ENCODE measurements at regions not wholly inside any gene's neighbourhood (a gene's known extent, or its start where the extent isn't known, plus 50 kb on each side); places are given as distances from the start of the nearest gene placed in this dataset.

- TF ChIP-seq EZH2 (IDR thresholded peaks at IDR 0.05; ENCODE audit: insufficient read depth, poor library complexity, severe bottlenecking) (no peak), EZH2phosphoT487 (IDR thresholded peaks at IDR 0.05; ENCODE audit: insufficient read depth, low read depth) (no peak)
Observed at GRCh38 chr7:156534925-156535324, 105.6 kb upstream of the RNF32 start.

Data from GM23248 (cell line).